ENCODE measurements at regions not wholly inside any gene's neighbourhood (a gene's known extent, or its start where the extent isn't known, plus 50 kb on each side); places are given as distances from the start of the nearest gene placed in this dataset.

DNA sequence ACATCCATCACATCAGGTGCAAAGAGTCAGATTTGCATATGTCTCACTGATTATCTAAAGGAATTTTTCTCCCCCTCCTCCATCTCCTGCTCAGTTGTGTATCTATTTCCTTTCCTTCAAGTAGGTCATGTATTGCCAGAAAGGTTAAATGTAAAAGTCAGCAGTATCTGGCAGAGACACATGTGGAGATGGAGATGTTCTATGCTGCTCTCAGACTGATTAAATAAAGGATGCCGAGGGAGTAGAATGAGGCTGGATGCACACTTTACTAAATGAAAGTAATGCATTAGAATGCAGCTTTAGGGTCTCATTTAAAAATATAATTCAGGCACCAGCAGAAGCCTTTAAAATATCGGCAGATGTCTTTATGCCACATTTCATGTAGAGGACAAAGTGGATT, 555.3 kb downstream of the RNF144A start:
- 76 to 84% (median 79%) methylated on average over 2 of the region's 2 CpGs for WGBS, 4 donors
- no peak for ATAC-seq
- intact Hi-C loops (cut with DNase I): no loop called here
- peaks cover 0 to 19% (median 0%) of the 10 kb centered on the region in 9 donors for H3K27me3 ChIP-seq
- H3K36me3 ChIP-seq: no peaks in the 10 kb centered on the region
- no peak overlapping the region for H3K27ac ChIP-seq
- no peak overlapping the region for H3K4me3 ChIP-seq
- no peak for DNase-seq
- no peaks in the 10 kb centered on the region for H3K4me1 ChIP-seq
- TF ChIP-seq POLR2A (IDR thresholded peaks at IDR 0.05): no peak
- TF ChIP-seq, protein P1, sequence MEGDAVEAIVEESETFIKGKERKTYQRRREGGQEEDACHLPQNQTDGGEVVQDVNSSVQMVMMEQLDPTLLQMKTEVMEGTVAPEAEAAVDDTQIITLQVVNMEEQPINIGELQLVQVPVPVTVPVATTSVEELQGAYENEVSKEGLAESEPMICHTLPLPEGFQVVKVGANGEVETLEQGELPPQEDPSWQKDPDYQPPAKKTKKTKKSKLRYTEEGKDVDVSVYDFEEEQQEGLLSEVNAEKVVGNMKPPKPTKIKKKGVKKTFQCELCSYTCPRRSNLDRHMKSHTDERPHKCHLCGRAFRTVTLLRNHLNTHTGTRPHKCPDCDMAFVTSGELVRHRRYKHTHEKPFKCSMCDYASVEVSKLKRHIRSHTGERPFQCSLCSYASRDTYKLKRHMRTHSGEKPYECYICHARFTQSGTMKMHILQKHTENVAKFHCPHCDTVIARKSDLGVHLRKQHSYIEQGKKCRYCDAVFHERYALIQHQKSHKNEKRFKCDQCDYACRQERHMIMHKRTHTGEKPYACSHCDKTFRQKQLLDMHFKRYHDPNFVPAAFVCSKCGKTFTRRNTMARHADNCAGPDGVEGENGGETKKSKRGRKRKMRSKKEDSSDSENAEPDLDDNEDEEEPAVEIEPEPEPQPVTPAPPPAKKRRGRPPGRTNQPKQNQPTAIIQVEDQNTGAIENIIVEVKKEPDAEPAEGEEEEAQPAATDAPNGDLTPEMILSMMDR (IDR thresholded peaks at IDR 0.05): no peak
- H3K9me3 ChIP-seq: no peaks in the 10 kb centered on the region

- Histone ChIP-seq H3K4me3 (no peak overlapping the region), H3K4me1 (no peaks in the 10 kb centered on the region), H3K9me3 (no peaks in the 10 kb centered on the region), H3K27ac (no peak overlapping the region), H3K27me3 (peaks cover 0 to 19% (median 0%) of the 10 kb centered on the region in 9 donors), H3K36me3 (no peaks in the 10 kb centered on the region)
- intact Hi-C loops (cut with DNase I): no loop called here
- ATAC-seq: no peak
- TF ChIP-seq POLR2A (IDR thresholded peaks at IDR 0.05): no peak
- TF ChIP-seq, protein P1 (IDR thresholded peaks at IDR 0.05): no peak
- DNase-seq: no peak
- WGBS, 4 donors: 56 to 64% (median 56%) methylated on average over 7 of the region's 7 CpGs
Measured at GRCh38 chr2:7473135-7473771, 556.0 kb downstream of the RNF144A start.

DNA sequence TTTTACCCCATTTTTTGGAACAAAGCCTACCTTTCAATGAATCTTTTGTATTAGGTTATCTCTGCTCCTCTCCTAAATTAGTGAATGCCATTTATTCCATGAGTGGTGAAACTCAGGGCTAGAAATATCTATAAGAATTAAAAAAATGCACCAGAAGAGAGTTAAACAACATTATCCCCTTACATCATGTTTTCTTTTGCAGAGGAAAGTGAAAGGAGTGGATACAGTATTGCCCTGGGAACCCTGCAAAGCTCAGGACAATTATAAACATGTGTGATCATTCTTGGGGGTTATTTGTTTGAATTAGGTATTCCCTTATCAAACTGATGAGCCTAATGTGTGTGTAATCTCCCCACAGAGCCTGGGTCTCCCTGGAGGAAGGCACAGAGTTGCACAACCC, 559.2 kb downstream of the RNF144A start:
- intact Hi-C loops (cut with DNase I): no loop called here
- Histone ChIP-seq H3K27ac (no peak overlapping the region), H3K27me3 (peaks cover 0 to 13% (median 0%) of the 10 kb centered on the region in 9 donors), H3K36me3 (no peaks in the 10 kb centered on the region), H3K9me3 (no peaks in the 10 kb centered on the region), H3K4me1 (no peaks in the 10 kb centered on the region), H3K4me3 (no peak overlapping the region)
- TF ChIP-seq, protein P1 (IDR thresholded peaks at IDR 0.05): no peak
- TF ChIP-seq POLR2A (IDR thresholded peaks at IDR 0.05): no peak
- ATAC-seq (no peak), DNase-seq (no peak)

DNA sequence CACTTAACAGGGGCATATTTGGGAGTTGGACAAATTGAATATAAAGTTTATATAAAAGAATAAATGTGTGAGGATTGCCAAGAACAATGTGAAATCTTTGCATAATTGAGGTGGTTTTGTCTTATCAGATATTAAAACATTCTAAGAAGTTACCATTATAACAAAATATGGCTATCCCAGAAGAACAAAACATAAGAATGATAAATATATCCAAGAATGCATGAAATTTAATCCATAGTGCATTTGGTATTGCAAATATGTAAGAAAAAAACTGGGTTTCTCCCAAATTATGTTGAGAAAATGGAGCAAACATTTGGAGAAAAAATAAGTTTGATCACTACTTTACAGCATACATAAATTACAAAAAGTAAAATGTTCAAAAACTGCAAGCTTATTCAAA, 562.4 kb downstream of the RNF144A start:
- intact Hi-C loops (cut with DNase I): no loop called here
- peaks cover 0 to 6% (median 0%) of the 10 kb centered on the region in 9 donors for H3K27me3 ChIP-seq
- H3K36me3 ChIP-seq: no peaks in the 10 kb centered on the region
- DNase-seq (no peak), ATAC-seq (no peak)
- no peak for TF ChIP-seq POLR2A (IDR thresholded peaks at IDR 0.05)
- TF ChIP-seq, protein P1 (IDR thresholded peaks at IDR 0.05): no peak
- no peak overlapping the region for H3K4me3 ChIP-seq
- no peak overlapping the region for H3K27ac ChIP-seq
- H3K4me1 ChIP-seq: no peaks in the 10 kb centered on the region
- peaks cover 0 to 11% (median 0%) of the 10 kb centered on the region in 12 donors for H3K9me3 ChIP-seq

All from heart left ventricle (tissue), 16 donors.